GM18507 (cell line): ENCODE measurements at regions not wholly inside any gene's neighbourhood (a gene's known extent, or its start where the extent isn't known, plus 50 kb on each side); places are given as distances from the start of the nearest gene placed in this dataset.

Experiments
- DNase-seq: peaks from one replicate; pipeline ENCODE4 v3.0.0; 2011; ENCODE audit warnings: low read depth; ENCODE audit not compliant: insufficient read length; ENCODE audit errors: extremely low spot score
- FAIRE-seq: peaks from 2 replicates; lab custom pipeline; 2011; peaks lifted over from hg19 to GRCh38; lab: Jason Lieb, UNC

DNA sequence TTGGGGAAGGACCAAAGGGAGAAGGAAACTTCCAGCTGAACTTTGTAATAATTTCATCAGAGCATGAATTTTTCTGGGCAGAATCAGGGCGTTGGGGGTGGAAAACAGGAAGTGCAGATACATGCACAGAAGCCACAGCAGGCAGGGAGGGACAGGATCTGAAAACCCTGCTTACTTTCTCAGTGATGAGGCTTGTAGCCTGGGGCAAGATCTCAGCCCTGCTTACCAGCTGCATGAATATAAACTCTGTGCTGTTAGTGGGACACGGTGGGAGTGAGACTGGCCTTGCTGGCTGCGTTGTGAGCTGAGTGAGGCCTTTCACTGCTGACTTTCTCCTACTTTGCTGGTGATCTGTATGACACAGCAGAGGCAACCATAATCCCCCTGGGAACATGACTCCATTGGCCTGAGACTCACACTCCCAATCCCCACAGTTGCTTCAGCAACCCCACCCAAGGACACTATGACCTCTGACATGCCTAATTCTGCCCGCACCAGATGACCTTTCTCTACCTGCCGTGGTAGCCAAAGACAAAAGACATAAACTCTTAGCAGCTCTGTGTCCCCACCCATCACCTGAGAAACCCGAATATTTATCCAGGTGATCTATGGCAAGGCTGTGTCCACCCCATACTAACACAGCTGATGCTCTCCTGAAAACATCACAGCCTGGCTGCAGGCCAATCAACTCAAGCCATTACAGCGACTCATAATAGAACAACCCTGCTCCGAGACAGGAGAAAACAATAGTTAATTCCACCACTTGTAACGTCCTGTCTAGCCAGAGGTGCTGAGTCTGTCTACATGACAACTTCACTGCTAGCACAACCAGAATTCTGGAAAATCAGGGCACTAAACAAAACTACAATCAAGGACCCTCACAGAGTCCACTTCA, 190.7 kb upstream of the CHRM2 start:
- DNase-seq (no peak), FAIRE-seq (no peak)

DNA sequence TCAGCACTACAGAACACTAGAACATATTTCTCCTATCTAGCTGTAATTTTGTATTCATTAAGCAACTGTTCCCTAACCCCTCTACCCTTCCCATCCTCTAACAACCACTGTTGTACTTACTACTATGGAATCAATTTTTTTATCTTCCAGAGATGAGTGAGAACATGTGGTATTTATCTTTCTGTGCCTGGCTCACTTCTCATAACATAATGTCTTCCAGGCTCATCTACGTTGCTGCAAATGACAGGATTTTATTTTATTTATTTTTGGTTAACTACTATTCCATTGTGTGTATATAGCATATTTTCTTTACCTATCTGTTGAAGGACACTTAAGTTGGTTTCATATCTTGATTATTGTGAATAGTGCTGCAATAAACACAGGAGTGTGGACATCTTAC, 200.9 kb upstream of the CHRM2 start:
- FAIRE-seq, result no peak
- no peak for DNase-seq

DNA sequence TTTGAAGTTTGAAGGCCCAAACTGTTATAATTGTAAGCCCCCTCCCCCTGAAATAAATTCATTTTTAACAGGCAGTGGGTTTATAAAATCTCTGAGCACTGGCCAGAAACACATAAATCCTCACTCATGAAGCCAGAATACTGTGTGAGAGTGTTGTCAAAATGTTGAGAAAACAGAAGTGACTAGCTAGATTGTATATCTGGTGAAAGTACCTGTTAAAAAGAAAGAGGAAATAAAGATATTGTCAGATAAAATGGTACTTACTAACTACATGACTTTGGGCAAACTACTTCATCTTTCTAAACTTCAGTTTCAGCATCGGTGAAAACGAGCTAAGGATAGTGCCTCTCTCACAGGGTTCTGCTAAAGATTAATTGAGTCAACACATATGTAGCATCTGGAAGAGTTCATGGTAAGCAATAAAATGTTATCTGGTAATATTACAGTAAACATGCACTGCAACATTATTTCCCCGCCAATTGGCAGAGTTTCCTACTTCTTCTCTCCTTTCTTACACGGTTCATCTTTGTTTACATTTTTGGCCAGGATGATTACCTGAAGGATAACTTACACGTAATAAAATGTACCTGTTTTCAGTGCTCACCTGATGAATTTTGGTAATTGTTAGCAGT, 202.5 kb upstream of the CHRM2 start:
- DNase-seq, result no peak
- no peak for FAIRE-seq

DNA sequence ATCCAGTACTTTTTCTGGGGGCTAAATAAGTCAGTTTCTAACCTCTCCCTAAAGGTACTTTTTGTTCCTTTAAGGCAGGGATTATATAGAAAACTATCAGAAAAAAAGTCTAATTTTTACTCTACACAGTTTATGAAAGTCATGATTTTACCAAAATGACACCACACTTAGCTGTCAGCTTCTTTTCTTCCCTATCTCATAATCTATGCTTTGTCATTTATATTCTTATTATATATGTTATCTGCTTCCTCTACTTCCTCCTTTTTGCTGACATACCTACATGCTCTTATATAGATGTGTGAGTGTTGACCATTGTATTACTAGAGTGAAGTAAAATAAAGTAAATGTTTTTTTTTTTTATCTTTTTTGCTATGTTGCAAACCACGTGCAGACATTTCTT, 203.9 kb upstream of the CHRM2 start:
- DNase-seq (no peak), FAIRE-seq (no peak)

DNA sequence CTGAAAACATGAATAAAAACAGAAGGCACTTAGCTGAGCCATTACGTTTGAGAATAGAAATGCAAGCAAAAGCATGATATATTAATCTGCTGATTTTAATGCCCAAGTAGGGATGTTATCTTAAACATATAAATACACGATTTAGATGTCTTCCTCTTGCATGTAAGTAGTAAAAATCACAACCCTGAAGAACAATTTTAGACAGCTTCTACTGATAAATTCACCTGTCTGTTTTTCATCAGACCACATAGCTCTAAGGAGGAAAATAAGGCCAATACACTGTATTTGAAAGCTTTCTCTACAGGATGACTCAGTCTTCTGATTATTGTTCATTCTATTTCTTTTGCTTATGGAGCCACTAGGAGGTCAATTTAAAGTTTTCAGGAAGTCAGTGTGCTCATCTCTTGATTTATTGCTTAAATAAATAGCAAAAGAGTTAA, 210.9 kb upstream of the CHRM2 start:
- no peak for FAIRE-seq
- no peak for DNase-seq

DNA sequence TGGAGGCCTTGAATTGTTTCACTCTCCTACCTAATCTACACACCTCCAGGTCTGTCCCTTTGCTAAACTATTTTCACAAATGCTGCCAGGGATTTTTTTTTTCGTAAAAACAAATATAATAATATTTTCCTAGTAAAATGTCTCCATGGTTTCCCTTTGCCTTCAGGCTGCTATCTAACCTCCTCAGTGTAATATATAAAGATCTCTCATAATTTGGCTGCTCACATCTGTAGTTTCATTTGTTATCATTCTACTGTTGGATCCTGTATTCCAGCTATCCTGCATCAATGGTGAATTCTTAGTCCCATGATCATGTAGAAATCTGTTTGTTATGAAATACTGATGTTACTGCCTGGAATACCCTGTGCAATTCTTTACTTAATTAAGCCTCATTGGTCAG, 211.9 kb upstream of the CHRM2 start:
- no peak for FAIRE-seq
- no peak for DNase-seq

DNA sequence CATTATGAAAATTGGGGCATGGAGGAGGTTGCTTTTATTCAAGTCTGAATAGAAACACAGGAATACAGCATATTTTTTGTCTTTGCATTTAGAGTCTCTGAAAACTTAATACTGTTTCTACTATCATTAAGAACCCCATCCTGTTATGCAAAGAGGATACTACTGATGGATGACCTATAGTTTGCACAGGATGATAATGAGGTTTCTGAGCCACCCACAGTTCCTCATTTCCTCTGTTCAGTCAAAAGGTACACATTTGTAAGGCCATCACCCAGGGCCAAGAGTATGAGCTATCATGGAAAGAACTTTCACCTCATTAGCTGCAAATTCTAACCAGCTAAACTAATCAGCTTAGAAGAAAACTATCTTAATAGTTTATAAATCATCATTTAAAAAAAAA, 213.0 kb upstream of the CHRM2 start:
- no peak for FAIRE-seq
- DNase-seq, result no peak

DNA sequence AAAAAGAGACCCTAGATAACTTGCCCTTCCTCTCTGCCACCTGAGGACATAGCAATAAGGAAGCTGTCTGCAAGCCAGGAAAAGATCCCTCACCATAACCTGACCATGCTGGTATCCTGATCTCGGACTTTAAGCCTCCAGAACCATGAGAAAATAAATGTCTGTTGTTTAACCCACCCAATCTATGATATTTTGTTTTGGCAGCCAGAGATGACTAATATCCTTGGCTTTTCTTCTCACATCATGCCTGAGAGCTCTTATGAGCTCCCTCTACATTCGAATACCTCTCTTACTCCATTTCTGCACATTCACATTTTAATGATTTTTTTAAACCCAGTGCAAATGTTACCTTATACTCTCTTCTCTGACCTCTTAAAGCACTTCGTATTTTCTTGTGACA, 214.0 kb upstream of the CHRM2 start:
- DNase-seq (no peak), FAIRE-seq (no peak)

DNA sequence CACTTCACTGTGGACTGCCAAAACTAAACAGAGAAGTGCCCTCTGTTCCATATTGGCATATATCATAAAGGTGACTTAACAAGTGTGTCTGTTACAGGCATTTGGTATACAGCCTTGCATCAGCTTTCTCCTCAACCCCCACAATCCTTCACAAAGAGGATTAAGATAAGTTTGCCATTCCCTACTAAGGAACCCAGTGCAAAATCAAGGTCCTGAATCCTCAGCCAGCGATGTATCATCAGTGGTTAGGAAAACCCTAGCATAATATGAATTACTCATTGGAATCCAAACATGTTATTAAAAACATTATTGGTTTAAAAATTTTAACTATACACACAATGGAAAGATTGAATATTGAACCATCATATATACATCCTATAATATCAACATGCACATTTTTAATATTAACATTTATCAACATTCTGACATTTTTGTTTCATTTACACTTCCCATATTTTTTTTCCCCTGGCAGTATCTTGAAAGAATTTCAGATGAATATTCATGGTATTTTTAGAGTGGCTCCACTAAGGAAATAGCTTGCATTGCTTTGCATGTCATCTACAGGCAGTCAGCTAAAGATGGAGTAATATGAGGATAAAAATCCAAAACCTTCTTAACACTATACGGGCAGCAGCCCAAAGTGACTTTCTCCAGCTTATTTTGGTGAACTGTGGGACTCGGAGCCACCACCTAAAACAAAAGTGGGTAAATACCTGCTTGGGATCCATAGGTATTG, 215.6 kb upstream of the CHRM2 start:
- no peak for DNase-seq

DNA sequence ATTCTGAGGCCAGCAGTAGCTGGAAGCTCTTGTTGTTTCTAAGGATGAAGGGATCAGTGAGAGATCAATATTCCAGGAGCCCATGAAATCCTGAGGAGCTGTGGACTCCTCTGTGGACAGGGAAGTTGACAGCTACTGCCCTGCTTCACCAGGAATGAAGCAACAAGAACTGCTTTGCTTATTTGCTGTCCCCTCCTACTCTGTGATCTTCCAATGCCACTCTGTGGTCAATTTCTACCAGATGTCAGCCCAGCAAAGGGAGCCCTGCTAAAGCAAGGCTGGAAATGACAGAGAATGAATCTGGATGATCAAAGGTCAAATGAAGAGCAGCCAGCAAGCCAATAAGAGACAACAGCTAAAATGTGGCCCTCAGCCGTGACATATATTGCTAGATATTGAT, 227.5 kb upstream of the CHRM2 start:
- FAIRE-seq (no peak), DNase-seq (no peak)

More for the DNA sequence above, 215.6 kb upstream of the CHRM2 start:
- FAIRE-seq, result no peak

DNA sequence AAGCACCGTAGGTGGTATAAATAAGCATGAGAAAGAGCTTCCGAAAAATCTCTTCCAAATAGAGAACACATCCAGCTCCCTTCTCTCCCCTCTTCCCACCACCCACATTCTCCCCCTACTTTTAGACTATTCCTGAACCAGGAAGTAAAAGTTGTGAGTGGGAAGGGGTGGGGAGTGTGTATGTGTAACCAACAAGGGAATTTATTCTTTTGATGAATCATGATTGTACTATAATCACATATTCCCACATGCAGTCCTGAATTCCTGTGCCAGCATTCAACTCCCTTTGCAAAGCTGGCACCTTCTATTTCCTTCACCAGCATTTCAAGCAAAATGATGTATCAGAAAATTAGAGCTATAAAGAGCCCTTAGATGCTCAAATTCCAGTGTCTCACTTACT, 230.6 kb upstream of the CHRM2 start:
- no peak for FAIRE-seq

DNA sequence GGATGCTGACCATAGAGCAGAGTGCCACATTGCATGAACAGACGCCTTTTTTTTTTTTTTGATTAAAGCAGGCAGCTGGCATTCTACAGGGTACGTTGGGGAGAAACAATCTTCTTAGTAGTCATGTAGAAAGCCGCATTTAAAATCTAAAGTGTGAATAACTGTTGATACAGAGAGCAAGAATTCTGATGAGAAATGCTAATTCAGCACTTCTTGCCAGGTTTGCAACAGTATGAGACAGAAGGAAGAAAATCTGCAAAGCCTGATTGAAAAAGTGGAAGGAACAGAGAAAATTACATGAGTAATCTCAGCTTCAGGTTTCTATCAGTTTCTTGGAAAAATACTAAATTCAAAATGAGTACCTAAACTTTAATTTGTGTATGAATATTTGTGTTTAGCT, 232.7 kb upstream of the CHRM2 start:
- DNase-seq, result no peak
- FAIRE-seq, result no peak

More for the DNA sequence above, 230.6 kb upstream of the CHRM2 start:
- DNase-seq, result no peak

DNA sequence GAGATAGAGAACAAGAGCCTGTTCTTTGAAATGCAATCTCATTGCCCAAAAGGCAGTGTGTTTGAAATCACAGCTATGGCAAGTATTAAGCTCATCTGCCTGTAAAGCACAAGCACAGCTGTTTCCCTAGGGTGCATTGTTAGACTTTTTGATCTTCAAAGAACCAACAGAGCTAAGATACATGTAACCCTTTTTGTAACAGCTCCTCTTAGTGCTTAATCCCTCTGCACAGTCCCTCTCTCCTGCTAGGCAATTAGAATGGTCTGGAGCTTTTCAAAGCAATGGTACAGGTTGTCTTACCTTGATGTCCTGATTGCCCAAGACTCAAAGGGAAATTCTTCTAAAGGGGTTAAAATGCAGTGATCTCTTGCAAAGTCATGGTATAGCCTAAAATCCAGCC, 249.6 kb upstream of the CHRM2 start:
- DNase-seq (no peak), FAIRE-seq (no peak)

DNA sequence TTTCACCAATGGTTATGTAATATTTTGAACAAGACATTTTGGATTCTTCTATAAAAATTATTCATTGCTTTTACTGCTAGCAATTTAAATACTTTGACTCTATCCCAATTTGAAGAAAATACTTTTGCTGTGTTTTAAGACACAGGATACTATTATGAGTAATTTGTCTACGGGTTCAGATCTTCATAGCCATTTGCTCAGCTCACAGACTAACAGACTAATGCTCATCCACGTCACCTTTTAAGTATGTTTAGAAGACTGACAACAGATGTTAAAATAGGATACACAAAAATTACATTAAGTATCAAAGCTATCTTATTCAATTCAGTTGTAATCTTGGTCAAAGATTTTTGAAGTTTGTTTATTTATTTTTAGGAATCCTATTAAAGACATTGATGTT, 251.3 kb upstream of the CHRM2 start:
- no peak for FAIRE-seq
- no peak for DNase-seq

DNA sequence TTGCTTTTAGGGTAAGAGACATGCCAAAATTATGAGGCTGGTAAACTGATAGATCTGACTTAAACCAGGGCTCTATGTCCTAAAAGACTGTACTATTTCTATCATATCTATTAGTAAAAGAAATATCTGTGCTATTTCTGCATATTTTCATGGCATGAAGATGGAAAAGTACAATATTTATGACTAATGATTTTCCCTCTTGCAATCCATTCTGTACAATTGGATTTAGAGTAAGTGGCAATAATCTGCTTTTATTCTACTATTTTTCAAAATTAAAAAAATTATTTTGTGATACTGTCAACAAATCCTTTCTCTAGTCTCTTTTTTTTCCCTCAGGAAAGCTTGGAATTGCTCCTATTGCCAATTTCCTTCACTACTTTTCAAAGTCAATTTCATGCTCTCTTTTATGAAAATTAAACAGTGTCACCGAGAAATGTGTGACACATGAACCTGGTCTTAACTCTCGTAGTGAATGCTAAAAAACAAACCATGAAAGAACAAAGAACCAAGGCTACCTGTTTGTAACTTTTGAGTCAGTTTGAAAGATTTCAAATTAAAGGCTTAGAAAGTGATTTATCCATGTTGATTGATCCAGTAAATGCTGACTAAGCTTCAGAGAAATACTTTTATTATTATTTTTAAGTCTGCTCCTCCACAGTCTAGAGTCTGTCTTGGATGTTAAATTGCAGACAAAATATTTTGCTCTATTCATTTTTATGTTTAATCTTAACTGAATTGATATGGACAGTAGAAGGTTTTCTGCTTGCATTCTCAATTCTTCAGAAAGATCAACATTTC, 262.7 kb upstream of the CHRM2 start:
- DNase-seq (no peak), FAIRE-seq (no peak)

DNA sequence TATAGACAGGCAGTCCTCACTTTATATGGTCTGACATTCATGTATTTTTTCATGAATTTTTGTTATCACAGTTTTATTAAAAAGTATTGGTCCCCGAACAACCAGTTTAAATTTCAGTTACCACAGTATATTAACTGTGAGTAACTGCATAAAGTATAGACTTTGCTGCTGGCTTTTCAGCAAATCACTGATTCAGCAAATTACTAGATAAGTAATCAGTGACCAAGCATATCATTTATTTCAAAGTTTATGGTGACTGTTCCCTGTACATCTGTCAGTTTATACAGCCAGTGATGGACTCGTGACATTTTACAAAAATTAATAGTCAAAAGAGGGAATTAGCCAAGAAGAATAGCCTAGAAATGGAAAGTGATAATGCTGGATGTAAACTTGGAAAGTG, 266.7 kb upstream of the CHRM2 start:
- FAIRE-seq, result no peak
- no peak for DNase-seq

DNA sequence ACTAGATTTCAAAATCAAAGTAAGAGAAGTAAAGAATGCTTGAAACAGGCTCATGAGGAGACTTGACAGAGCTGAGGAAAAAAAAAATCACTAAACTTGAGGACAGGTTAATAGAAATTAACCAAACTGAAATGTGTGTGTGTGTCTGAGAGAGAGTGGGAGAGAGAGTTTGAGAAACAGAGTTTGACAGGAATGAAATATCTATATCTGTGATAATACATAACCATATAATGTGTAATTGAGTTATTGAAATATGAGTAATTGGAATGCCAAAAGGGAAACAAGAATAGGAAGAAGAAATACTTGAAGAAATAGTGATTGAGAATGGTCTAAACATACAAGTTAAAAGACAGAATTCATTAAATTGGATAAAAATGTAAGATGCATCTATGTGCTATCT, 268.0 kb upstream of the CHRM2 start:
- no peak for DNase-seq
- FAIRE-seq, result no peak

DNA sequence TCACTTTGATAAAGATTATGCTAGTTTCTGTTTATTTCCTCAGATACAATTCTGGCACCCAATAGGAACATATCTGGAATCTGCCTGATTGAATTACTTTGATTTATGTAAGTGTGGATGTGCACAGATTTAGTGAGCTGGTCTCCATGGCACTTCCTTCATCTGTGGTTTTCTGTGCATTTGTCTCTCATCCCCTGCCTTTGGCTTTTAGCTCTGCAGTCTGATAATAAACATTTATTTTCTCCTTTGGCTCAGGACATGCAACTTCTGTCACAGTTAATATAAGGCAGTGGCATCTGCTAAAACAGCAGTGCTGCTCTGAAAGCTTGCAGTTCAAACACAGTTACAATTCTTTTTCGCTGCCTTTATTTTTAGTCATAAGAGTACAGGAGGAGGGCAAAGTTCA, 273.7 kb upstream of the CHRM2 start:
- DNase-seq, result no peak
- FAIRE-seq, result no peak

DNA sequence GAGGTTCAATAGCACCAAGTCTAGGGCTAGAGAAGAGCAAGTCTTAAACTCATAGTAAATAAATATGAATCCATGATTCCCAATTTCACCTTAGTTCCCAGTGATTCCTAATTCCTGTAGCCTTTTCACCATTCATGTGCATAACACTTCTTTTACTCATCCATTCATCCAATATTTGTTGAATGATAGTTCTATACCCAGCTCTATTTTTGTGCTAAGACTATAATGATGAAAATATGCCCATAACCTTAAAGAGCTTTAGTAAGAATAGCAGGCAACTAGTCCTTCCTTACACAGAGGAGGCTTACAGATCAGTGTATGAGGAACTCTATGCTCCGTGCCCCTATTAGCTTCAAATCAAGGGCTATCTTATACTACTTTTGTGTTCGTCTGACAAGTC, 280.2 kb upstream of the CHRM2 start:
- FAIRE-seq, result no peak
- no peak for DNase-seq
